Endothelial cell of umbilical vein (primary cell): ENCODE measurements at regions not wholly inside any gene's neighbourhood (a gene's known extent, or its start where the extent isn't known, plus 50 kb on each side); places are given as distances from the start of the nearest gene placed in this dataset.
A peak's percentile ranks its signal among the peaks of the same experiment; 100 is the strongest.

Source experiments
- BruUV-seq: library from RNA; stranded (reverse); fragments of 400-500 nt; replicated peaks from 2 replicates; lab custom pipeline; 2021; lab: Mats Ljungman, UMichigan
- CTCF ChIA-PET: fragments of 300-600, 350-600 bp; sonication (Branson Sonifier 250); formaldehyde crosslinking; loops from one replicate; lab custom pipeline; 2021; ENCODE audit warnings: antibody characterized with exemption, inconsistent platforms; lab: Charles Lee
- POLR2A ChIA-PET: fragments of 300-600, 350-600 bp; sonication (Branson Sonifier 250); formaldehyde crosslinking; loops from one replicate; lab custom pipeline; 2021; ENCODE audit warnings: antibody characterized with exemption, inconsistent platforms; lab: Charles Lee
- DNase-seq: peaks from one replicate; pipeline ENCODE4 v3.0.0-alpha.2; 2011; ENCODE audit warnings: low read depth, low spot score
- FAIRE-seq: peaks from 2 replicates; lab custom pipeline; 2011; peaks lifted over from hg19 to GRCh38; lab: Jason Lieb, UNC
- H2AFZ ChIP-seq: 2 replicates; pipeline ENCODE4 v1.6.0; 2012; ENCODE audit warnings: low read depth, low read length, control low read depth, inconsistent platforms
- H3K27ac ChIP-seq: 2 replicates; pipeline ENCODE4 v1.5.1; 2011; ENCODE audit warnings: low read depth, mild to moderate bottlenecking, control low read depth, low read length, moderate library complexity; ENCODE audit not compliant: insufficient read depth
- H3K27me3 ChIP-seq, 2 experiments: 2 replicates each; pipeline versions ENCODE4 v1.6.0 to v1.6.1; 2011; ENCODE audit warnings: low read length in 2 of 2, mixed read lengths in 1 of 2; ENCODE audit not compliant: control insufficient read depth in 2 of 2, insufficient read depth in 2 of 2
- H3K36me3 ChIP-seq, 2 experiments: 2 replicates in 1 of 2; 3 replicates in 1 of 2; pipeline ENCODE4 v1.5.1; 2011; ENCODE audit warnings: low read length in 2 of 2, mild to moderate bottlenecking in 1 of 2, moderate library complexity in 1 of 2; ENCODE audit not compliant: control insufficient read depth in 2 of 2, insufficient read depth in 2 of 2; ENCODE audit errors: extremely low read depth in 1 of 2
- H3K4me1 ChIP-seq: 3 replicates; pipeline ENCODE4 v1.5.1; 2011; ENCODE audit warnings: mild to moderate bottlenecking, low read length; ENCODE audit not compliant: control insufficient read depth, insufficient read depth; ENCODE audit errors: extremely low read depth
- H3K4me2 ChIP-seq: 2 replicates; pipeline ENCODE4 v1.6.1; 2011; ENCODE audit warnings: low read length, control low read depth, mixed read lengths; ENCODE audit not compliant: insufficient read depth
- H3K4me3 ChIP-seq, 3 experiments: fragments of 200-600 bp in 1 of 3; sonication (generic), shearing (Covaris generic) in 1 of 3; replicated peaks in 1 of 3; 2 replicates each; pipeline ENCODE4 v1.5.1; 2011 to 2016; ENCODE audit warnings: control low read depth in 3 of 3, low read length in 3 of 3, mild to moderate bottlenecking in 2 of 3, inconsistent platforms in 1 of 3, low read depth in 1 of 3, moderate library complexity in 1 of 3; ENCODE audit not compliant: insufficient read depth in 1 of 3
- H3K79me2 ChIP-seq: 2 replicates; pipeline ENCODE4 v1.6.0; 2012; ENCODE audit warnings: low read length, inconsistent platforms; ENCODE audit not compliant: control insufficient read depth, insufficient read depth
- H3K9ac ChIP-seq: replicated peaks from 2 replicates; pipeline ENCODE3; 2011; ENCODE audit warnings: low read length, control low read depth; ENCODE audit not compliant: insufficient read depth; ENCODE audit errors: extremely low read depth
- H3K9me1 ChIP-seq: replicated peaks from 3 replicates; pipeline ENCODE4 v1.6.0; 2011; ENCODE audit warnings: mild to moderate bottlenecking, low read length; ENCODE audit not compliant: control insufficient read depth, insufficient read depth; ENCODE audit errors: extremely low read depth
- H3K9me3 ChIP-seq: replicated peaks from 2 replicates; pipeline ENCODE4 v1.5.1; 2012; ENCODE audit warnings: low read length, inconsistent platforms; ENCODE audit not compliant: control insufficient read depth, insufficient read depth
- H4K20me1 ChIP-seq: replicated peaks from 2 replicates; pipeline ENCODE3; 2011; ENCODE audit warnings: mild to moderate bottlenecking, low read length; ENCODE audit not compliant: control insufficient read depth, insufficient read depth; ENCODE audit errors: extremely low read depth
- CTCF ChIP-seq, 2 donors: IDR thresholded peaks; 1 replicate in 1 of 2; 2 replicates in 1 of 2; pipeline ENCODE4 v1.5.1; 2011; ENCODE audit warnings: low read length in 2 of 2, mild to moderate bottlenecking in 2 of 2, moderate library complexity in 2 of 2, control low read depth in 1 of 2, inconsistent platforms in 1 of 2, low read depth in 1 of 2; ENCODE audit not compliant: insufficient read depth in 1 of 2; ENCODE audit errors: extremely low read depth in 1 of 2
- EZH2 ChIP-seq: IDR thresholded peaks from 2 replicates; pipeline ENCODE4 v1.6.1; 2012; ENCODE audit warnings: borderline replicate concordance, low read depth, mild to moderate bottlenecking, moderate library complexity, low read length, inconsistent platforms; ENCODE audit not compliant: severe bottlenecking
- FOS ChIP-seq: IDR thresholded peaks from 2 replicates; pipeline ENCODE4 v1.6.1; 2011; ENCODE audit warnings: mild to moderate bottlenecking, low read length, moderate library complexity, borderline replicate concordance; ENCODE audit not compliant: insufficient read depth
- GATA2 ChIP-seq: IDR thresholded peaks from 2 replicates; pipeline ENCODE4 v1.7.0; 2011; ENCODE audit warnings: low read depth, mild to moderate bottlenecking, moderate library complexity, mixed read lengths, low read length; ENCODE audit not compliant: insufficient read length, insufficient read depth
- JUN ChIP-seq: IDR thresholded peaks from 2 replicates; pipeline ENCODE4 v1.6.1; 2011; ENCODE audit warnings: borderline replicate concordance, low read depth; ENCODE audit not compliant: insufficient read length, insufficient read depth
- MAX ChIP-seq: IDR thresholded peaks from 2 replicates; pipeline ENCODE4 v1.6.1; 2011; ENCODE audit not compliant: insufficient read depth, insufficient read length
- POLR2A ChIP-seq: IDR thresholded peaks from 2 replicates; pipeline ENCODE4 v1.6.1; 2012; ENCODE audit warnings: low read depth, mild to moderate bottlenecking, control low read depth, low read length
- dilution Hi-C: fragments of 300-500 bp; cut with MboI; formaldehyde crosslinking; loops from one replicate; pipeline ENCODE4 v1.15.0; 2019; ENCODE audit warnings: low sequenced_read_pairs; ENCODE audit not compliant: extremely low pct_ligation_motif_present
- intact Hi-C: fragments of 100-400 bp; cut with micrococcal nuclease; formaldehyde crosslinking; loops from one replicate; pipeline ENCODE4 v1.10.0; 2022

GRCh38 chr7:46421441-46422230 lies 500.6 kb upstream of the IGFBP3 start:
- dilution Hi-C loops, result no loop called here
- Histone ChIP-seq H3K9me1 (no peaks in the 10 kb centered on the region), H3K36me3 (no peaks in the 10 kb centered on the region), H3K27me3 (no peaks in the 10 kb centered on the region), H3K27ac (no peak overlapping the region), H3K4me1 (no peaks in the 10 kb centered on the region), H3K9me3 (no peaks in the 10 kb centered on the region), H3K9ac (no peak overlapping the region), H4K20me1 (no peaks in the 10 kb centered on the region), H3K79me2 (no peaks in the 10 kb centered on the region), H3K4me3 (no peak overlapping the region), H3K4me2 (no peak overlapping the region), H2AFZ (no peak overlapping the region)
- CTCF ChIA-PET, result no interaction called here
- FAIRE-seq (no peak), DNase-seq (peak; percentile 23)
- intact Hi-C loops, result no loop called here
- TF ChIP-seq JUN (no peak), FOS (no peak), POLR2A (no peak), CTCF (IDR thresholded peaks at IDR 0.05; ENCODE audit: extremely low read depth in 1 of 2, insufficient read depth in 1 of 2, low read depth in 1 of 2, low read length in 2 of 2) (no peak), EZH2 (no peak), GATA2 (no peak), MAX (no peak)
- BruUV-seq, result no TSS peak
- POLR2A ChIA-PET, result no interaction called here
